GM10266 (cell line): ENCODE measurements at regions not wholly inside any gene's neighbourhood (a gene's known extent, or its start where the extent isn't known, plus 50 kb on each side); places are given as distances from the start of the nearest gene placed in this dataset.

Experiments
- DNase-seq: peaks from one replicate; pipeline ENCODE4 v3.0.0; 2012; ENCODE audit errors: extremely low spot score
- TF ChIP-seq, protein P1 (sequence below): IDR thresholded peaks from 2 replicates; pipeline ENCODE4 v1.5.1; 2012; ENCODE audit warnings: mild to moderate bottlenecking, low read depth; ENCODE audit not compliant: control insufficient read depth, insufficient read depth; ENCODE audit errors: missing control alignments

DNA sequence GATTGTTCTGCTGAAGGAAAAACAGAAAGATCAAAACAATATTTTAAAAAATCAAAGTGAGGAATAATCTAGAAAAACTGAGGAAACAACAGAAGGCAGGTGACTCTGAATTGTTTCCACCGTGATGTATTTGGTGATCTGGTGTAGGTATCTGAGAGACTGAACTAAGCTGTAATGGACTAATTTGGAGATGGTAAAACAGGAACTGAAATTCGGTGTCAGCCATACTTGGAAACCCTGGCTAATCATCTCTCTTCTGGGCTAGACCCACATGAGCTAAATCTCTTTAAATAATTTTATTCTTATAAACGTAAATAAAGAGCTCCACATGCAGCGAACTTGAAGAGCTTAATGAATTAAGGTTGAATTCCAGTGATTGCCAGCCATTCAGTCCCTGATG lies 1226.1 kb downstream of the NCAM2 start:
- no peak for DNase-seq
- TF ChIP-seq, protein P1, sequence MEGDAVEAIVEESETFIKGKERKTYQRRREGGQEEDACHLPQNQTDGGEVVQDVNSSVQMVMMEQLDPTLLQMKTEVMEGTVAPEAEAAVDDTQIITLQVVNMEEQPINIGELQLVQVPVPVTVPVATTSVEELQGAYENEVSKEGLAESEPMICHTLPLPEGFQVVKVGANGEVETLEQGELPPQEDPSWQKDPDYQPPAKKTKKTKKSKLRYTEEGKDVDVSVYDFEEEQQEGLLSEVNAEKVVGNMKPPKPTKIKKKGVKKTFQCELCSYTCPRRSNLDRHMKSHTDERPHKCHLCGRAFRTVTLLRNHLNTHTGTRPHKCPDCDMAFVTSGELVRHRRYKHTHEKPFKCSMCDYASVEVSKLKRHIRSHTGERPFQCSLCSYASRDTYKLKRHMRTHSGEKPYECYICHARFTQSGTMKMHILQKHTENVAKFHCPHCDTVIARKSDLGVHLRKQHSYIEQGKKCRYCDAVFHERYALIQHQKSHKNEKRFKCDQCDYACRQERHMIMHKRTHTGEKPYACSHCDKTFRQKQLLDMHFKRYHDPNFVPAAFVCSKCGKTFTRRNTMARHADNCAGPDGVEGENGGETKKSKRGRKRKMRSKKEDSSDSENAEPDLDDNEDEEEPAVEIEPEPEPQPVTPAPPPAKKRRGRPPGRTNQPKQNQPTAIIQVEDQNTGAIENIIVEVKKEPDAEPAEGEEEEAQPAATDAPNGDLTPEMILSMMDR, result no peak

DNA sequence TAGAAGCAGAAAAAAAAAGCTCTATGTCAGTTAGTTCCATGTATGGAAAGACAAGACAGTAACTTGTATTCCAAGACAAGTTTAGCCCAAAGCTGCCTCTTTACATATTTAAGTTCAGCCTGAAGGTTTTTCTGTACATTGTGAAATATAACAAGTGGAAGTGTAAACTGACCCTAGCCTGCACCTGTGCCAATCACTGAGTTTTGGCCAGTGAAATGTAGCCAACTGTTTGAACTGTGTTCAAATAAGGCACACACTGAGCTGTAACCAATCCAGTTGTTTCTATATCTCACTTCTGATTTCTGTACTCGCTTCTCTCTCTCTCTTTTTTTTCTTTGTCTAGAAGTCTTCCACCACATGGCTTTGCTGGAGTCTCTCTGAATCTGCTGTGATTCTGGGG lies 1227.1 kb downstream of the NCAM2 start:
- no peak for DNase-seq

DNA sequence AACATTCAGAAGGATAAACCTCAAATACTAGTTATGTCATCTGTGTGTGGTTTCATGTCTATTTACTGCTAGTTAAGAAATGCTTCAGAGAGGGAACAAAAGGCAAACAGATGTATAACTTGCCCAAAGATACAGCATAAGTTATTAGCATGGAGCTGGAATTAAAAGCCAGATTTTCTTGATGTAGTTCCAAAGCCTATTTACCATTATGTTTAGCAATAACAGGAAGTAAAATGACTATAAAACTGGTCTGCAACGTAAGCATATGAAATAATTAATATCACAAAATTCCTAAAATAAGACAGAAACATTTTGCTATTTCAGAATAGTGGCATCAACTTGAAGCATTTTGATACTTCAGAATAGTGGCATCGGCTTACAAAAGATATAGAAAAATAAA lies 1232.8 kb downstream of the NCAM2 start:
- DNase-seq, result no peak

More for the DNA sequence above, 1227.1 kb downstream of the NCAM2 start:
- TF ChIP-seq, protein P1, result no peak

DNA sequence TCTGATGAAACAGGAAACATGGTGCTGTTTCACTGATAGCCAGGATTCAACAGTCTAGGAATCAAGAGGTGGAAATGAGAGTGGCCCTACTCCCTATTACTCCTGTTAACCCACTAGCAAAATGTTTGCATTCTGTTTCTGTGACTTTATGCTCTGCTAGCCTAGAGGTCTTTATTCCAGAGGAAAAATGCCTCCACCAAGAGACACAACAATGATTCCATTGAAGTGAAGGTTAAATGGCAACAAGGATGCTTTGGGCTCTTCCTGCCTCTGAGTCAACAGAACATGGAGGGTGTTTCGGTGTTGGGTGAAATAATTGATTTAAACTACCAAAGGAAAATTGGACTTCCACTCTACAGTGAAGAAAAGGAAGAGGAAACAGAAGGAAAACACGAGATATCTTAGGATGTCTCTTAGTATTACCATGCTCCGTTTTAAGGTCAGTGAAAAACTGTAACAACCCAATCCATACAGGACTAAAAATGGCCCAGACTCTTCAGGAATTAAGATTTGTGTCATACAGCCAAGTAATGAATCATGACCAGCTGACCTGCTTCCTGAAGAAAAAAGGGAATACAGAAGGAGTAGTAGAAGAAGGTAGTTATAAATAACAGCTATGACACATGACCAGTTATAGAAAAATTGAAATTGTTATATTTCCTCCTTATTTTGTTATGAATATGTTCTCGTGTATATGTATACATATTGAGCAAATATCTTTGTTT lies 1237.8 kb downstream of the NCAM2 start:
- DNase-seq, result no peak

More for the DNA sequence above, 1232.8 kb downstream of the NCAM2 start:
- TF ChIP-seq, protein P1, result no peak

DNA sequence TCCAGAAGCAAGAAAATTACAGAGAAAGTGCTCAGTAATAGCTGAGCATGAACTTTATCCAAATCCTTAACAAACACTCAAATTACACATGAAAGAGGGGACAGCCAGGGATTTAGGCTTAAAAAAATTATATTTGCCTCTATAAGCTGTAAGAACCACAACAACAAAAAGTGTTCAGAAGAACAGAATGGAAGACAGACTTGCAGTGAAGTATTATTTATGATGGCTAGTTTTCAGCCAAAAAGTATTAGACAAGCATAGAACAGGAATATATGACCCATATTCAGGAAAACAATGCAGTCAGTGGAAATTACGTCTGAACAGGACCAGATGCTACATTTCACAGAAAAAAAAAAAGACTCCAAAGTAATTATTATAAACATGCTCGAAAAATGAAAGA lies 1246.3 kb downstream of the NCAM2 start:
- TF ChIP-seq, protein P1, result no peak
- DNase-seq, result no peak

More for the DNA sequence above, 1237.8 kb downstream of the NCAM2 start:
- TF ChIP-seq, protein P1, result no peak

DNA sequence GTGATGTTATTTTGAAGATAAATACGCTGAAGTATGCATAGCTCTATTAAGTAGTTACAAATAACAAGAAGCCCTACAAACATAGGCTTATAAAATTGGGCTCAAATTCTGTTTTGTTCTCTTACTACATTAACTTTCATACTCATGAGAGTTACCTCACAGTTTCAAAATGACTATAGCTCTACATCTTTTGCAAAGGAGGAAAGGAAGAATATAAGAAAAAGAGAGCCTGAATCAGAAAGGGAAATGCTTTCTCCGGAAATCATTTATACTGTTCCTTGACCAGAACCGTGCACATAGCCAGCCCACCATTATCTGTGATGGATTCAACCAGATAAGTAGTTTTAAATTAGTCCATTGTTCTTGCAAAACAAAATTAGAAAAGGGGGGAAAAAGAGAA lies 1252.1 kb downstream of the NCAM2 start:
- TF ChIP-seq, protein P1, result no peak
- no peak for DNase-seq

DNA sequence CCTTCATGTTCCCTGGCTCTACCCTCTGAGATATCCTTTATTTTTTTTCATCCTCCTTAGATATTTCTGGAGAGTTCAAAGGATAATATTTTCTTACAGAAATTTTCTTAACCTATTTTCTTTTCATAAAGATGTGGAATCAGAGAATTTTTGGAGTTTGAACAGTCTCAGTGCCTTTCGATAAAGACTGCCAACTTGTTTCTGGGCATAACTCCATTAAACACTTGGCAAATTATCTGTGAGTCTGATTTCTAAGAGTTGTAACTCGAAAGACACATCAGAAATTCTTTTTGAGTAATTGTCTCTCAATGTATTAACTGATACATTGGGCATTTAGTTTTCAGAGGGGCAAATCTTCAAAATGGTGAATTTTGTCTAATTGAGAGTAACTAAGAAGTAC lies 1255.6 kb downstream of the NCAM2 start:
- TF ChIP-seq, protein P1, result no peak

More for the DNA sequence above, 1255.6 kb downstream of the NCAM2 start:
- DNase-seq, result no peak
